ENCODE measurements at regions not wholly inside any gene's neighbourhood (a gene's known extent, or its start where the extent isn't known, plus 50 kb on each side); places are given as distances from the start of the nearest gene placed in this dataset.

- TF ChIP-seq CTCF (conservative IDR thresholded peaks at IDR 0.05; ENCODE audit: low read length) = no peak
- no peak for TF ChIP-seq EZH2phosphoT487 (IDR thresholded peaks at IDR 0.05; ENCODE audit: borderline replicate concordance, low read depth, low read length)
Observed at GRCh38 chr1:231099311-231099710, 59.3 kb upstream of the FAM89A start.

All from OCI-LY7 (cell line).